Esophagus muscularis mucosa (tissue), 4 donors: ENCODE measurements at regions not wholly inside any gene's neighbourhood (a gene's known extent, or its start where the extent isn't known, plus 50 kb on each side); places are given as distances from the start of the nearest gene placed in this dataset.

Experiments
- EP300 ChIP-seq: sonication (generic); formaldehyde crosslinking; IDR thresholded peaks from one replicate; pipeline ENCODE4 v1.6.1; 2017; ENCODE audit warnings: antibody characterized with exemption
- POLR2A ChIP-seq: fragments of 450-650 bp; IDR thresholded peaks from one replicate; pipeline ENCODE4 v1.6.1; 2017; ENCODE audit warnings: antibody characterized with exemption, moderate library complexity, mild to moderate bottlenecking, low read depth
- POLR2AphosphoS5 ChIP-seq, 2 donors: sonication (generic); formaldehyde crosslinking; IDR thresholded peaks; one replicate each; pipeline ENCODE4 v1.6.1; 2017; ENCODE audit warnings: antibody characterized with exemption in 2 of 2
- TF ChIP-seq, protein P1 (sequence below), 3 experiments: fragments of 200-600 bp in 2 of 3; fragments of 450-650 bp in 1 of 3; sonication (generic) in 2 of 3; IDR thresholded peaks; one replicate each; pipeline ENCODE4 v1.5.1; 2017 to 2019; ENCODE audit warnings: antibody characterized with exemption in 3 of 3, mild to moderate bottlenecking in 2 of 3, moderate library complexity in 1 of 3

DNA sequence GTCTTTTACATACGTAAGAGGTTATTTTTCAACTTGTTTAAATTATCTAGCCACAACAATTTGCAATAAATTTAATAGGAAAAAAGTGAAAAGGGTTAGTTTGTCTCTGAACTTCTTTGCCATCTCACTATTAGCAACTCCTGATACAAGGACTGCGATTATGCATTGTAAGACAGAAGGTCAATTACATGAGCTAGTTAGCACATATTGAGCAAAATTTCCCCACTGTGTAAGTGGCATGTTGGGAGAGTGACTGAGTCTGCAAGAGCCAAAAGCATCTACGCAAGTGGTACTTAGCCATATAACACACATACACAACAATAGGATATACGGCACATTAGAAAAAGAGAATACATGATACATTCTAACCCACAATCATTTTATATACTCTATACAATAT is 927.2 kb downstream of the STPG2 start:
- TF ChIP-seq, protein P1, sequence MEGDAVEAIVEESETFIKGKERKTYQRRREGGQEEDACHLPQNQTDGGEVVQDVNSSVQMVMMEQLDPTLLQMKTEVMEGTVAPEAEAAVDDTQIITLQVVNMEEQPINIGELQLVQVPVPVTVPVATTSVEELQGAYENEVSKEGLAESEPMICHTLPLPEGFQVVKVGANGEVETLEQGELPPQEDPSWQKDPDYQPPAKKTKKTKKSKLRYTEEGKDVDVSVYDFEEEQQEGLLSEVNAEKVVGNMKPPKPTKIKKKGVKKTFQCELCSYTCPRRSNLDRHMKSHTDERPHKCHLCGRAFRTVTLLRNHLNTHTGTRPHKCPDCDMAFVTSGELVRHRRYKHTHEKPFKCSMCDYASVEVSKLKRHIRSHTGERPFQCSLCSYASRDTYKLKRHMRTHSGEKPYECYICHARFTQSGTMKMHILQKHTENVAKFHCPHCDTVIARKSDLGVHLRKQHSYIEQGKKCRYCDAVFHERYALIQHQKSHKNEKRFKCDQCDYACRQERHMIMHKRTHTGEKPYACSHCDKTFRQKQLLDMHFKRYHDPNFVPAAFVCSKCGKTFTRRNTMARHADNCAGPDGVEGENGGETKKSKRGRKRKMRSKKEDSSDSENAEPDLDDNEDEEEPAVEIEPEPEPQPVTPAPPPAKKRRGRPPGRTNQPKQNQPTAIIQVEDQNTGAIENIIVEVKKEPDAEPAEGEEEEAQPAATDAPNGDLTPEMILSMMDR (IDR thresholded peaks at IDR 0.05) = no peak
- TF ChIP-seq EP300 = no peak
- no peak for TF ChIP-seq POLR2A
- TF ChIP-seq POLR2AphosphoS5 (IDR thresholded peaks at IDR 0.05) = no peak
